PC-9 (cell line): ENCODE measurements at regions not wholly inside any gene's neighbourhood (a gene's known extent, or its start where the extent isn't known, plus 50 kb on each side); places are given as distances from the start of the nearest gene placed in this dataset.

Source experiments
- BruUV-seq: library from RNA; stranded (reverse); fragments of 400-500 nt; replicated peaks from 2 replicates; lab custom pipeline; 2021; lab: Mats Ljungman, UMichigan
- CTCF ChIA-PET: fragments of 300-600 bp; sonication (Branson Sonifier 250); formaldehyde crosslinking; loops from one replicate; lab custom pipeline; 2022; ENCODE audit warnings: antibody characterized with exemption; lab: Charles Lee
- POLR2A ChIA-PET: fragments of 300-600 bp; sonication (Branson Sonifier 250); formaldehyde crosslinking; loops from one replicate; lab custom pipeline; 2022; ENCODE audit warnings: antibody characterized with exemption; ENCODE audit not compliant: unreplicated experiment; lab: Charles Lee
- DNase-seq, 2 experiments: peaks; one replicate each; pipeline versions ENCODE4 v3.0.0 to v3.0.0-alpha.2; 2015 to 2022; ENCODE audit warnings: mixed read lengths in 1 of 2
- H2AFZ ChIP-seq: fragments of 200-600 bp; sonication (generic); 2 replicates; pipeline ENCODE4 v1.8.1; 2017; ENCODE audit warnings: antibody characterized with exemption
- H3F3A ChIP-seq: fragments of 200-600 bp; sonication (generic); 2 replicates; pipeline ENCODE4 v1.8.1; 2017; ENCODE audit warnings: antibody characterized with exemption, mild to moderate bottlenecking, low read depth; ENCODE audit not compliant: insufficient read depth
- H3K27ac ChIP-seq: fragments of 200-600 bp; sonication (generic); 2 replicates; pipeline ENCODE4 v1.6.1; 2016; ENCODE audit warnings: mixed run types
- H3K27me3 ChIP-seq: fragments of 200-600 bp; sonication (generic); 2 replicates; pipeline ENCODE4 v1.6.1; 2016; ENCODE audit warnings: low read depth, mixed run types; ENCODE audit not compliant: insufficient read depth
- H3K36me3 ChIP-seq: fragments of 200-600 bp; sonication (generic); 2 replicates; pipeline ENCODE4 v1.6.1; 2016; ENCODE audit warnings: low read depth, mixed run types
- H3K4me1 ChIP-seq: fragments of 200-600 bp; sonication (generic); replicated peaks from 2 replicates; pipeline ENCODE4 v1.6.1; 2016; ENCODE audit warnings: mixed run types; ENCODE audit not compliant: insufficient read depth
- H3K4me2 ChIP-seq: fragments of 200-600 bp; sonication (generic); 2 replicates; pipeline ENCODE4 v1.6.1; 2017; ENCODE audit warnings: mixed run types
- H3K4me3 ChIP-seq: fragments of 200-600 bp; sonication (generic); 2 replicates; pipeline ENCODE4 v1.6.1; 2016; ENCODE audit warnings: mixed run types
- H3K79me2 ChIP-seq: fragments of 200-600 bp; sonication (generic); 2 replicates; pipeline ENCODE4 v1.6.1; 2017; ENCODE audit warnings: low read depth, mixed run types
- H3K9me2 ChIP-seq: fragments of 200-600 bp; sonication (generic); 2 replicates; pipeline ENCODE4 v1.8.1; 2017; ENCODE audit warnings: mild to moderate bottlenecking; ENCODE audit not compliant: insufficient read depth
- H3K9me3 ChIP-seq: fragments of 200-600 bp; sonication (generic); 2 replicates; pipeline ENCODE4 v1.8.1; 2016; ENCODE audit warnings: low read depth; ENCODE audit not compliant: insufficient read depth
- H4K20me1 ChIP-seq: fragments of 200-600 bp; sonication (generic); 2 replicates; pipeline ENCODE4 v1.8.1; 2017; ENCODE audit not compliant: insufficient read depth
- EZH2 ChIP-seq: fragments of 200-600 bp; sonication (generic); IDR thresholded peaks from 2 replicates; pipeline ENCODE4 v1.8.0; 2017; ENCODE audit warnings: antibody characterized with exemption, low read depth
- intact Hi-C: fragments of 100-400 bp; cut with micrococcal nuclease; formaldehyde crosslinking; loops from one replicate; pipeline ENCODE4 v1.10.0; 2022; ENCODE audit not compliant: unreplicated experiment
- TF ChIP-seq, protein P1 (sequence below): fragments of 200-600 bp; sonication (generic); conservative IDR thresholded peaks from 2 replicates; pipeline ENCODE4 v1.6.1; 2017; ENCODE audit warnings: mixed run types, antibody characterized with exemption, mild to moderate bottlenecking, moderate library complexity

DNA sequence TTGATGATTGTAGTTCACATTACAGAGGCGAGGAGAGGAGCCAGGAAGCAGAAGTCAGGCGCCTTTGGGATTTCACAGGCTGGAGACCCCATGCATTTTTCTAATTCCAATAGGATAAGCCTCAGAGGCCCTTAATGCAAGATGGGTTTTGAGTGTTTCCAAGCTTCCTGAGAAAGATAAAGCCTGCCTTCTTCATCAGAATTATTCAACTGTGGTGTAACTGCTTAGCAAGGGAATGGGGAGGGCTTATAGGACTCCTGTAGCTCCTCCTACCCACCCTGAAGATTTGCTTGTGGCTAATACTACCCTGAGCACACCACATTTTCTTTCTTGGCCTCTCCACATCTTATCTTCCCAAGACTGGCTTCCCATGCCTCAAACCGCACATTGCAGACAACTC lies 151.1 kb upstream of the ISX start:
- H3K27me3 ChIP-seq, result 0 out of 2 replicates have a peak, but pooled peaks cover 2% of the 10 kb centered on the region
- ChIA-PET POLR2A (no interaction called here), CTCF (no interaction called here)
- no peaks in the 10 kb centered on the region for H3K36me3 ChIP-seq
- H3K4me1 ChIP-seq, result no peaks in the 10 kb centered on the region
- no TSS peak for BruUV-seq
- intact Hi-C loops, result no loop called here
- H2AFZ ChIP-seq, result no peak overlapping the region
- no peak for DNase-seq
- no peaks in the 10 kb centered on the region for H3K79me2 ChIP-seq
- no peak overlapping the region for H3K4me2 ChIP-seq
- TF ChIP-seq, protein P1, sequence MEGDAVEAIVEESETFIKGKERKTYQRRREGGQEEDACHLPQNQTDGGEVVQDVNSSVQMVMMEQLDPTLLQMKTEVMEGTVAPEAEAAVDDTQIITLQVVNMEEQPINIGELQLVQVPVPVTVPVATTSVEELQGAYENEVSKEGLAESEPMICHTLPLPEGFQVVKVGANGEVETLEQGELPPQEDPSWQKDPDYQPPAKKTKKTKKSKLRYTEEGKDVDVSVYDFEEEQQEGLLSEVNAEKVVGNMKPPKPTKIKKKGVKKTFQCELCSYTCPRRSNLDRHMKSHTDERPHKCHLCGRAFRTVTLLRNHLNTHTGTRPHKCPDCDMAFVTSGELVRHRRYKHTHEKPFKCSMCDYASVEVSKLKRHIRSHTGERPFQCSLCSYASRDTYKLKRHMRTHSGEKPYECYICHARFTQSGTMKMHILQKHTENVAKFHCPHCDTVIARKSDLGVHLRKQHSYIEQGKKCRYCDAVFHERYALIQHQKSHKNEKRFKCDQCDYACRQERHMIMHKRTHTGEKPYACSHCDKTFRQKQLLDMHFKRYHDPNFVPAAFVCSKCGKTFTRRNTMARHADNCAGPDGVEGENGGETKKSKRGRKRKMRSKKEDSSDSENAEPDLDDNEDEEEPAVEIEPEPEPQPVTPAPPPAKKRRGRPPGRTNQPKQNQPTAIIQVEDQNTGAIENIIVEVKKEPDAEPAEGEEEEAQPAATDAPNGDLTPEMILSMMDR, result no peak
- TF ChIP-seq EZH2, result no peak
- no peaks in the 10 kb centered on the region for H3K9me3 ChIP-seq
- H3K4me3 ChIP-seq, result no peak overlapping the region
- H4K20me1 ChIP-seq, result no peaks in the 10 kb centered on the region
- H3K27ac ChIP-seq, result no peak overlapping the region
- H3F3A ChIP-seq, result no peaks in the 10 kb centered on the region
- no peaks in the 10 kb centered on the region for H3K9me2 ChIP-seq

DNA sequence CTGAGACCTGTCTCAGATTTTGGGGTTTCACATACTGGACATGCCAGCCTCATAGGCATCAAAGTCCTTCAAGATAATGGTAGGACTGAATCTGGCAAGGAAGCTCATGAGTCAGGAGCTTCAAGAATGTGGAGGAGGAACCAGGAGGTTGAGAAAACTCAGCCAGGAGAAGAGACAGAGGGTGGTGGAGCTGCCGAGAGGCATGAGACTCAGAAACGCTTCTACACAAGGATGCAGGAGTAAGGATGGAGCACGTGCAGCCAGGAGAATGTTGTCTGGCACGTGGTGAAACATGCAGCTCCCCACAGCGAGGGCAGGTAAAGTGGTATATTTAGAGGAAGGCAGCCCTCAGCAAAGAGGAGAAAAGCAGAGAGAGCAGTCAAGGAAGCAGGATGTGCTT lies 148.7 kb upstream of the ISX start:
- Histone ChIP-seq H2AFZ (no peak overlapping the region), H3K27ac (no peak overlapping the region), H3K4me2 (no peak overlapping the region), H4K20me1 (no peaks in the 10 kb centered on the region), H3K27me3 (no peaks in the 10 kb centered on the region), H3K79me2 (no peaks in the 10 kb centered on the region), H3F3A (no peaks in the 10 kb centered on the region), H3K9me3 (no peaks in the 10 kb centered on the region), H3K9me2 (no peaks in the 10 kb centered on the region), H3K4me3 (no peak overlapping the region), H3K36me3 (no peaks in the 10 kb centered on the region), H3K4me1 (no peaks in the 10 kb centered on the region)
- POLR2A ChIA-PET, result no interaction called here
- CTCF ChIA-PET, result no interaction called here
- BruUV-seq, result no TSS peak
- DNase-seq, result no peak
- intact Hi-C loops, result no loop called here
- TF ChIP-seq, protein P1, result no peak
- no peak for TF ChIP-seq EZH2

DNA sequence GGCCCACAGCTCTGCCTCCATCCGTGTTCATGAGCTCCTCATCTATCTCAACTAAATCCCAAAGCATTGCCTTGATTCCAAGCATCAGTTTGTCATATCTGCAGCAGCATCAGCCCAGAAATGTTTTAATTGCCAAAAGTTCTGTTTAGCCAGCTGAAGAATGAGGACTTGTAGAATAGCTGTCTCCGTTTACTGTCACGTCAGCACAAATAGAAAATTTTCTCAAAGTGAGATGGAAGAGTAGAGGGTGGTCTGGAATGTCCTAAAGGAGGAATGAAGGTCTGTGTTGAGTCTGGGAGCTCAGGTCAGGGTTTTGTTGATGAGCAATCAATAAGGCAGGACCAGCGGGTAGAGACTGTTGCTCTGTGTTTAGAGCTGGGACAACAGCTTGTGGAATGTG lies 134.9 kb upstream of the ISX start:
- Histone ChIP-seq H4K20me1 (no peaks in the 10 kb centered on the region), H3K4me1 (no peaks in the 10 kb centered on the region), H2AFZ (no peak overlapping the region), H3K27ac (no peak overlapping the region), H3K9me2 (no peaks in the 10 kb centered on the region), H3K4me3 (no peak overlapping the region), H3K36me3 (no peaks in the 10 kb centered on the region), H3K79me2 (no peaks in the 10 kb centered on the region), H3K27me3 (peaks cover 52% of the 10 kb centered on the region), H3F3A (no peaks in the 10 kb centered on the region), H3K9me3 (no peaks in the 10 kb centered on the region), H3K4me2 (no peak overlapping the region)
- CTCF ChIA-PET, result no interaction called here
- no TSS peak for BruUV-seq
- intact Hi-C loops, result no loop called here
- no peak for DNase-seq
- POLR2A ChIA-PET, result no interaction called here
- no peak for TF ChIP-seq EZH2
- TF ChIP-seq, protein P1, result no peak
